ENCODE measurements at regions not wholly inside any gene's neighbourhood (a gene's known extent, or its start where the extent isn't known, plus 50 kb on each side); places are given as distances from the start of the nearest gene placed in this dataset.

DNA sequence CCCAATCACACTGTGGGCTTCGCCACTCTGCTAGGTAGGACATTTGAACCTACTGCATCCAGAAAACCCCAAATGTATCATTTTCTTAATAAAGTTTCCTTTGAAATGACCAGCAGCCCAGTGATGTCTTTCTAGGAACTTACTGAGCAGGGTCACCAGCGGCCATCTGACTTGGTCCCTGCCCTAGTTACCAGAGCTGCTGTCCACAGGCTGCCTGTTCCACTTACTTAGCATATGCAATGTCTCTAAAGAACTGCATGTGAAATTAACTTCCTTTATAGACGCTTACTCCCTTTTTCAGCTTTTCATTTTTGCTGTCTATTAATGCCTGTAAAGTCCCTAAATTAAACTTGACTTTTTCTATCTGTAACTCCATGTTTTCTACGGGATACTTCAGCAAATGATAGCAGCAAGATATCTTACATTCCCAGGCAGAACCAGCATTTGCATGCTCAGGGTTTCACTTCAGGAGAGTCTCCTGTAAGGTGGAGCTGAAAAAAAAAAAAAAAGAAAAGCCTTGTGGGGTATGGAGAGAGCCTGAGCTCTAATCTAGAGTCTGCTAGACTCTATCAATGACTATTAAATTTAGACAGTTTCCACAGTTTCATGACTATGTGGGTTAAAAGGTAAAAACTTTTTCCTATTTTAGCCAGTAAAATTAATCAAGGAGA lies 125.0 kb downstream of the FAT3 start:
- Histone ChIP-seq H3K36me3 (ENCODE audit: control insufficient read depth in 4 of 4, insufficient read depth in 4 of 4, low read length in 4 of 4) (peaks cover 0 to 12% (median 3%) of the 10 kb centered on the region in 4 donors), H3K27ac (ENCODE audit: low read depth in 1 of 2, low read length in 1 of 2) (no peak overlapping the region), H3K4me1 (ENCODE audit: control insufficient read depth in 5 of 5, insufficient read depth in 5 of 5, low read length in 5 of 5) (no peaks in the 10 kb centered on the region), H3K9ac (ENCODE audit: insufficient read depth in 1 of 2, low read length in 2 of 2) (no peak overlapping the region), H3K27me3 (ENCODE audit: control insufficient read depth in 3 of 3, insufficient read depth in 3 of 3, low read length in 2 of 3) (no peaks in the 10 kb centered on the region), H3K9me3 (ENCODE audit: control insufficient read depth in 4 of 4, insufficient read depth in 3 of 4, low read length in 3 of 4) (no peaks in the 10 kb centered on the region), H3K4me3 (no peak overlapping the region)
- 72% methylated on average over 4 of the region's 4 CpGs for WGBS, 2 donors
- TF ChIP-seq, protein P1, sequence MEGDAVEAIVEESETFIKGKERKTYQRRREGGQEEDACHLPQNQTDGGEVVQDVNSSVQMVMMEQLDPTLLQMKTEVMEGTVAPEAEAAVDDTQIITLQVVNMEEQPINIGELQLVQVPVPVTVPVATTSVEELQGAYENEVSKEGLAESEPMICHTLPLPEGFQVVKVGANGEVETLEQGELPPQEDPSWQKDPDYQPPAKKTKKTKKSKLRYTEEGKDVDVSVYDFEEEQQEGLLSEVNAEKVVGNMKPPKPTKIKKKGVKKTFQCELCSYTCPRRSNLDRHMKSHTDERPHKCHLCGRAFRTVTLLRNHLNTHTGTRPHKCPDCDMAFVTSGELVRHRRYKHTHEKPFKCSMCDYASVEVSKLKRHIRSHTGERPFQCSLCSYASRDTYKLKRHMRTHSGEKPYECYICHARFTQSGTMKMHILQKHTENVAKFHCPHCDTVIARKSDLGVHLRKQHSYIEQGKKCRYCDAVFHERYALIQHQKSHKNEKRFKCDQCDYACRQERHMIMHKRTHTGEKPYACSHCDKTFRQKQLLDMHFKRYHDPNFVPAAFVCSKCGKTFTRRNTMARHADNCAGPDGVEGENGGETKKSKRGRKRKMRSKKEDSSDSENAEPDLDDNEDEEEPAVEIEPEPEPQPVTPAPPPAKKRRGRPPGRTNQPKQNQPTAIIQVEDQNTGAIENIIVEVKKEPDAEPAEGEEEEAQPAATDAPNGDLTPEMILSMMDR (IDR thresholded peaks at IDR 0.05; ENCODE audit: control extremely low read depth, extremely low read depth) = no peak
- no peak for ATAC-seq (ENCODE audit: insufficient read depth, low FRiP score)
- no peak for DNase-seq

DNA sequence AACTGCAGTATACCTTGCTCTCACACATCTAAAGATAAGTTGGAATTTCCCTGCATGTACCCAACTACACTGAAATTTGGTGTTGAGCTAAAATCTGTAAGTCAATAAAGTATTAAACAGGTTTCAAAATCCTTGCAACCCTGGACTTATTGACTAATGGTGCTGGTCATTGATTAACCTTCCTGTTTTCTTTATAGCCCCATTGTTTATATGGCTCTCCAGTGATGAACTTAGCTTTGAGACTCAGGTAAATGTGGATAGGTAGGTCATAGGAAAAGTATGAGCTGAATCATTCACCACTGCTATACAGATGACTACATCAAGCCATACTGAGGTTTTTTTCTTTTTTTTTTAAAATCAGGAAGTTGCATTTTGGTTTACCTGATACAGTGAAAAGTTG lies 132.7 kb downstream of the FAT3 start:
- ATAC-seq (ENCODE audit: insufficient read depth, low FRiP score) = no peak

DNA sequence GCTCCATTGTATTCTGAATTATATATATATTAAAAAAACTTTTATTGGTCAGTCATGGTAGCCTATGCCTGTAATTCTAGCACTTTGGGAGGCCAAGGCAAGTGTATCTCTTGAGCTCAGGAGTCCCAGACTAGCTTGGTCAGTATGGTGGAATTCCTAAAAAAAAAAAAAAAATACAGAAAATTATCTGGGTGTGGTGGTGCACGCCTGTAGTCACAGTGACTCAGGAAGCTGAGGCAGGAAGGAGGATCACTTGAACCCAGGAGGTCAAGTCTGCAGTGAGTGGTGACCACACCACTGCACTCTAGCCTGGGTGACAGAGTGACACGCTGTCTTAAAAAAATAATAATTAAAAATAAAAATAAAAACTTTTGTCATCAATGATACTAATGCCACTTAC lies 133.2 kb downstream of the FAT3 start:
- no peaks in the 10 kb centered on the region for H3K4me1 ChIP-seq (ENCODE audit: control insufficient read depth in 5 of 5, insufficient read depth in 5 of 5, low read length in 5 of 5)
- no peaks in the 10 kb centered on the region for H3K9me3 ChIP-seq (ENCODE audit: control insufficient read depth in 4 of 4, insufficient read depth in 3 of 4, low read length in 3 of 4)
- H3K36me3 ChIP-seq (ENCODE audit: control insufficient read depth in 4 of 4, insufficient read depth in 4 of 4, low read length in 4 of 4) = peaks cover 0 to 21% (median 4%) of the 10 kb centered on the region in 4 donors
- H3K27ac ChIP-seq (ENCODE audit: low read depth in 1 of 2, low read length in 1 of 2) = no peak overlapping the region
- no peaks in the 10 kb centered on the region for H3K27me3 ChIP-seq (ENCODE audit: control insufficient read depth in 3 of 3, insufficient read depth in 3 of 3, low read length in 2 of 3)
- no peak overlapping the region for H3K4me3 ChIP-seq
- ATAC-seq (ENCODE audit: insufficient read depth, low FRiP score) = no peak
- no peak overlapping the region for H3K9ac ChIP-seq (ENCODE audit: insufficient read depth in 1 of 2, low read length in 2 of 2)
- no peak for DNase-seq
- WGBS, 2 donors = 87 to 89% methylated on average over 2 of the region's 2 CpGs
- TF ChIP-seq, protein P1 (IDR thresholded peaks at IDR 0.05; ENCODE audit: control extremely low read depth, extremely low read depth) = no peak

More for the DNA sequence above, 132.7 kb downstream of the FAT3 start:
- Histone ChIP-seq H3K4me1 (ENCODE audit: control insufficient read depth in 5 of 5, insufficient read depth in 5 of 5, low read length in 5 of 5) (no peaks in the 10 kb centered on the region), H3K9ac (ENCODE audit: insufficient read depth in 1 of 2, low read length in 2 of 2) (no peak overlapping the region), H3K36me3 (ENCODE audit: control insufficient read depth in 4 of 4, insufficient read depth in 4 of 4, low read length in 4 of 4) (peaks cover 0 to 25% (median 4%) of the 10 kb centered on the region in 4 donors), H3K27ac (ENCODE audit: low read depth in 1 of 2, low read length in 1 of 2) (no peak overlapping the region), H3K9me3 (ENCODE audit: control insufficient read depth in 4 of 4, insufficient read depth in 3 of 4, low read length in 3 of 4) (no peaks in the 10 kb centered on the region), H3K27me3 (ENCODE audit: control insufficient read depth in 3 of 3, insufficient read depth in 3 of 3, low read length in 2 of 3) (no peaks in the 10 kb centered on the region), H3K4me3 (no peak overlapping the region)
- DNase-seq = no peak
- TF ChIP-seq, protein P1 (IDR thresholded peaks at IDR 0.05; ENCODE audit: control extremely low read depth, extremely low read depth) = no peak

DNA sequence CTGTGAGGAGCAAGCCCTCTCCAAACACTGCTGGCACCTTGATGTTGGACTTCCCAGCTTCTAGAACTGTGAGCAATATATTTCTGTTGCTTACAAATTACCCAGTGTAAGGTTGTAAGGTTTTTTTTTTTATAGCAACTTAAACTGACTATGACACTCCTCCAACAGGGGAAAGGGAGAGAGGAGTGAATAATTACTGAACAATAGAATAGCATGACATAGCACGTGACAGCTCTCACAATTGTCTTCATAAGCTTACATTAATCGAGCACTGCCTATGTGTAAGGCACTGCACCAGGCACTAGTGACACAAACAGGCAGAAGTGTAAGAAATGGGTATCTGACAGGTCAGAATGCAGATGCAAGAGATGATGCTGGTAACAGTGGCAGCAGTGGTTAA lies 136.9 kb downstream of the FAT3 start:
- TF ChIP-seq, protein P1 (IDR thresholded peaks at IDR 0.05; ENCODE audit: control extremely low read depth, extremely low read depth) = no peak
- Histone ChIP-seq H3K9me3 (ENCODE audit: control insufficient read depth in 4 of 4, insufficient read depth in 3 of 4, low read length in 3 of 4) (no peaks in the 10 kb centered on the region), H3K27ac (ENCODE audit: low read depth in 1 of 2, low read length in 1 of 2) (no peak overlapping the region), H3K4me1 (ENCODE audit: control insufficient read depth in 5 of 5, insufficient read depth in 5 of 5, low read length in 5 of 5) (no peaks in the 10 kb centered on the region), H3K27me3 (ENCODE audit: control insufficient read depth in 3 of 3, insufficient read depth in 3 of 3, low read length in 2 of 3) (no peaks in the 10 kb centered on the region), H3K4me3 (no peak overlapping the region), H3K9ac (ENCODE audit: insufficient read depth in 1 of 2, low read length in 2 of 2) (no peak overlapping the region), H3K36me3 (ENCODE audit: control insufficient read depth in 4 of 4, insufficient read depth in 4 of 4, low read length in 4 of 4) (peaks cover 0 to 9% (median 2%) of the 10 kb centered on the region in 4 donors)
- WGBS, 2 donors = 82 to 85% methylated on average over 2 of the region's 2 CpGs
- no peak for ATAC-seq (ENCODE audit: insufficient read depth, low FRiP score)
- DNase-seq = no peak

All from lung (tissue), 11 donors.